ENCODE measurements at regions not wholly inside any gene's neighbourhood (a gene's known extent, or its start where the extent isn't known, plus 50 kb on each side); places are given as distances from the start of the nearest gene placed in this dataset.

DNA sequence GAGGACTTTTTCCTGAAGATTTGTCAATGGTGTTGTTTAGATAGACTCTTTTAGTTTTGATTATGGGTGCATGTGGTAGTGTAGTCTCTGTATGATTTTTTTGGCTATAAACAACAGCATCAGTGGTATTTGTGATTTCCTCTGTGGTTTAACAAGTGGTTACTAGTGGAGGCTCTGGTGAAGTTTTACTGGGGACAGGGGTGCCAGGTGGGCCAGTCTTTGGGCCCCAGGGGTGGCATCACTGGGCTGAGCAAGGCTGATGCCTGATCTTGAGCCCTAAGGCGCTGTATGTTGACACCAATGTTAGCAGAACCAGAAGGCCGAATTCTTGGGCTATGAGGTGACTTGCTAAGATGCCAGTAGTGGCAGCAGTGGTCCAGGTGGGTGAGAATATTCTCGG, 811.4 kb downstream of the DACH1 start:
- TF ChIP-seq, protein P1, sequence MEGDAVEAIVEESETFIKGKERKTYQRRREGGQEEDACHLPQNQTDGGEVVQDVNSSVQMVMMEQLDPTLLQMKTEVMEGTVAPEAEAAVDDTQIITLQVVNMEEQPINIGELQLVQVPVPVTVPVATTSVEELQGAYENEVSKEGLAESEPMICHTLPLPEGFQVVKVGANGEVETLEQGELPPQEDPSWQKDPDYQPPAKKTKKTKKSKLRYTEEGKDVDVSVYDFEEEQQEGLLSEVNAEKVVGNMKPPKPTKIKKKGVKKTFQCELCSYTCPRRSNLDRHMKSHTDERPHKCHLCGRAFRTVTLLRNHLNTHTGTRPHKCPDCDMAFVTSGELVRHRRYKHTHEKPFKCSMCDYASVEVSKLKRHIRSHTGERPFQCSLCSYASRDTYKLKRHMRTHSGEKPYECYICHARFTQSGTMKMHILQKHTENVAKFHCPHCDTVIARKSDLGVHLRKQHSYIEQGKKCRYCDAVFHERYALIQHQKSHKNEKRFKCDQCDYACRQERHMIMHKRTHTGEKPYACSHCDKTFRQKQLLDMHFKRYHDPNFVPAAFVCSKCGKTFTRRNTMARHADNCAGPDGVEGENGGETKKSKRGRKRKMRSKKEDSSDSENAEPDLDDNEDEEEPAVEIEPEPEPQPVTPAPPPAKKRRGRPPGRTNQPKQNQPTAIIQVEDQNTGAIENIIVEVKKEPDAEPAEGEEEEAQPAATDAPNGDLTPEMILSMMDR (IDR thresholded peaks at IDR 0.05; ENCODE audit: borderline replicate concordance, extremely low read depth, low read length, poor library complexity, severe bottlenecking) = no peak
- TF ChIP-seq EZH2 (IDR thresholded peaks at IDR 0.05; ENCODE audit: borderline replicate concordance, low read depth, low read length, severe bottlenecking) = no peak

Measured in DND-41 (cell line).